Kidney (tissue), 13 donors: ENCODE measurements at regions not wholly inside any gene's neighbourhood (a gene's known extent, or its start where the extent isn't known, plus 50 kb on each side); places are given as distances from the start of the nearest gene placed in this dataset.

Experiments used
- DNase-seq, 5 donors: peaks; one replicate each; pipeline ENCODE4 v3.0.0-alpha.2; 2013 to 2020
- FAIRE-seq: peaks from 2 replicates; lab custom pipeline; 2012; peaks lifted over from hg19 to GRCh38; lab: Jason Lieb, UNC
- H3K27ac ChIP-seq, 2 donors: one replicate each; pipeline ENCODE4 v1.7.0; 2013; ENCODE audit warnings: low read depth in 2 of 2, low read length in 2 of 2, inconsistent platforms in 1 of 2
- H3K27me3 ChIP-seq: one replicate; pipeline ENCODE4 v1.7.1; 2013; ENCODE audit warnings: low read length, inconsistent platforms; ENCODE audit not compliant: control insufficient read depth, insufficient read depth
- H3K36me3 ChIP-seq, 3 donors: one replicate each; pipeline versions ENCODE4 v1.7.0 to v1.7.1; 2013; ENCODE audit warnings: low read length in 3 of 3, control low read depth in 1 of 3, inconsistent platforms in 1 of 3; ENCODE audit not compliant: insufficient read depth in 3 of 3, control insufficient read depth in 2 of 3
- H3K4me1 ChIP-seq, 3 donors: one replicate each; pipeline versions ENCODE4 v1.7.0 to v1.7.1; 2013; ENCODE audit warnings: low read length in 3 of 3, inconsistent platforms in 1 of 3, low read depth in 1 of 3; ENCODE audit not compliant: control insufficient read depth in 2 of 3, insufficient read depth in 2 of 3
- H3K4me3 ChIP-seq, 3 donors: one replicate each; pipeline versions ENCODE4 v1.7.0 to v1.8.1; 2013; ENCODE audit warnings: low read length in 3 of 3, control low read depth in 1 of 3, inconsistent platforms in 1 of 3
- H3K9ac ChIP-seq, 3 donors: one replicate each; pipeline versions ENCODE4 v1.7.0 to v1.7.1; 2013; ENCODE audit warnings: low read length in 3 of 3, control low read depth in 1 of 3, inconsistent platforms in 1 of 3
- H3K9me3 ChIP-seq, 3 donors: one replicate each; pipeline versions ENCODE4 v1.7.0 to v1.7.1; 2013; ENCODE audit warnings: low read length in 3 of 3, control low read depth in 1 of 3, inconsistent platforms in 1 of 3; ENCODE audit not compliant: control insufficient read depth in 2 of 3, insufficient read depth in 1 of 3
- CTCF ChIP-seq: IDR thresholded peaks from 3 replicates; pipeline ENCODE4 v1.5.1; 2012; ENCODE audit warnings: mild to moderate bottlenecking, moderate library complexity, borderline replicate concordance; ENCODE audit not compliant: insufficient read depth; ENCODE audit errors: extremely low read depth
- intact Hi-C: fragments of 100-400 bp; cut with DNase I; formaldehyde crosslinking; loops from one replicate; pipeline ENCODE4 v1.11.1; 2022
- donor health status: control.
- donor health status: control.
- donor health status: control.
- donor health status: control.
- donor health status: control.
- donor health status: DM: yes; HTN: yes; CAD: no.
- donor health status: Normal renal cell carcinoma (clear cell type).

- Histone ChIP-seq H3K9me3 (no peaks in the 10 kb centered on the region), H3K36me3 (no peaks in the 10 kb centered on the region)
Measured at GRCh38 chr10:128751851-128752250, 625.6 kb upstream of the MKI67 start.

GRCh38 chr10:128759174-128759573 is 633.0 kb upstream of the MKI67 start:
- intact Hi-C loops: no loop called here
- DNase-seq: no peak
- Histone ChIP-seq H3K9me3 (no peaks in the 10 kb centered on the region), H3K27ac (no peak overlapping the region), H3K4me1 (no peaks in the 10 kb centered on the region), H3K36me3 (no peaks in the 10 kb centered on the region), H3K27me3 (no peaks in the 10 kb centered on the region), H3K4me3 (no peak overlapping the region), H3K9ac (no peak overlapping the region)
- no peak for FAIRE-seq
- TF ChIP-seq CTCF: no peak

More at GRCh38 chr10:128751851-128752250, 625.6 kb upstream of the MKI67 start:
- intact Hi-C loops: no loop called here
- H3K9ac ChIP-seq: no peak overlapping the region
- no peak for DNase-seq
- H3K27me3 ChIP-seq: no peaks in the 10 kb centered on the region
- H3K4me3 ChIP-seq: no peak overlapping the region
- TF ChIP-seq CTCF: no peak
- FAIRE-seq: no peak
- no peaks in the 10 kb centered on the region for H3K4me1 ChIP-seq
- H3K27ac ChIP-seq: no peak overlapping the region

- intact Hi-C loops: no loop called here
- no peaks in the 10 kb centered on the region for H3K9me3 ChIP-seq
- FAIRE-seq: no peak
- H3K4me1 ChIP-seq: no peaks in the 10 kb centered on the region
- H3K27me3 ChIP-seq: no peaks in the 10 kb centered on the region
- no peaks in the 10 kb centered on the region for H3K36me3 ChIP-seq
- DNase-seq: no peak
- no peak for TF ChIP-seq CTCF
- no peak overlapping the region for H3K27ac ChIP-seq
- no peak overlapping the region for H3K9ac ChIP-seq
- no peak overlapping the region for H3K4me3 ChIP-seq
Measured at GRCh38 chr10:128763588-128763987, 637.4 kb upstream of the MKI67 start.

GRCh38 chr10:128764190-128764589 is 638.0 kb upstream of the MKI67 start:
- no peaks in the 10 kb centered on the region for H3K36me3 ChIP-seq
- FAIRE-seq (no peak), DNase-seq (no peak)
- no peaks in the 10 kb centered on the region for H3K4me1 ChIP-seq
- H3K9ac ChIP-seq: no peak overlapping the region
- H3K9me3 ChIP-seq: no peaks in the 10 kb centered on the region
- intact Hi-C loops: no loop called here
- H3K27me3 ChIP-seq: no peaks in the 10 kb centered on the region
- H3K4me3 ChIP-seq: no peak overlapping the region
- TF ChIP-seq CTCF: no peak
- H3K27ac ChIP-seq: no peak overlapping the region
